DND-41 (cell line): ENCODE measurements at regions not wholly inside any gene's neighbourhood (a gene's known extent, or its start where the extent isn't known, plus 50 kb on each side); places are given as distances from the start of the nearest gene placed in this dataset.

Experiments used
- EZH2 ChIP-seq: IDR thresholded peaks from 3 replicates; pipeline ENCODE4 v1.6.1; 2012; ENCODE audit warnings: borderline replicate concordance, low read depth, mild to moderate bottlenecking, moderate library complexity, low read length, inconsistent platforms; ENCODE audit not compliant: severe bottlenecking
- TF ChIP-seq, protein P1 (sequence below): IDR thresholded peaks from 2 replicates; pipeline ENCODE4 v1.5.1; 2012; ENCODE audit warnings: borderline replicate concordance, low read length, moderate library complexity, mild to moderate bottlenecking; ENCODE audit not compliant: poor library complexity, severe bottlenecking; ENCODE audit errors: extremely low read depth

DNA sequence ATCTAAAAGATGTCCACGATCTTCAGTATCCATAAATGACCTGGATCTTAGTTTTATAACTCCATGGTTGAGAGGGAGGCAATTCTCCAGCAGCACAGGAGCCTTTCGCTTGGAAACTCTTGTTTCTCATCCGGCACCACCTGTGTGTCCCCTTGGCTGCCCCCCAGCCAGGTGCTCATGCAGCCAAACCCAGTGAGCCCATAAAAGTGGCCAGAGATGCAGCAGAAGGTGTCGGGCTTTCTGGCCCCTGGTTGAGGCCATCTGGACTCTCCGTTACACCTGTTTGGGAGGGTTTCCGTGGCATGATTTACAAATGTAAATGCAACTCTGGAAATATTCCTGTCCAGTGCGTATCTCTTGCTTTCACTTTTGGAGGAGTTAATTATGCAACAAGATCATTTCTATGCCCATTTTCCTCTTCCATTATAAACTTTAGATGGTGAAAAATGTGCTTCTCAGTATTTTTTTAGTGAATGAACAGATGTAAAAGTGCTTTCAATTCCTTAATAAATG, 291.1 kb downstream of the DIO2 start:
- TF ChIP-seq, protein P1, sequence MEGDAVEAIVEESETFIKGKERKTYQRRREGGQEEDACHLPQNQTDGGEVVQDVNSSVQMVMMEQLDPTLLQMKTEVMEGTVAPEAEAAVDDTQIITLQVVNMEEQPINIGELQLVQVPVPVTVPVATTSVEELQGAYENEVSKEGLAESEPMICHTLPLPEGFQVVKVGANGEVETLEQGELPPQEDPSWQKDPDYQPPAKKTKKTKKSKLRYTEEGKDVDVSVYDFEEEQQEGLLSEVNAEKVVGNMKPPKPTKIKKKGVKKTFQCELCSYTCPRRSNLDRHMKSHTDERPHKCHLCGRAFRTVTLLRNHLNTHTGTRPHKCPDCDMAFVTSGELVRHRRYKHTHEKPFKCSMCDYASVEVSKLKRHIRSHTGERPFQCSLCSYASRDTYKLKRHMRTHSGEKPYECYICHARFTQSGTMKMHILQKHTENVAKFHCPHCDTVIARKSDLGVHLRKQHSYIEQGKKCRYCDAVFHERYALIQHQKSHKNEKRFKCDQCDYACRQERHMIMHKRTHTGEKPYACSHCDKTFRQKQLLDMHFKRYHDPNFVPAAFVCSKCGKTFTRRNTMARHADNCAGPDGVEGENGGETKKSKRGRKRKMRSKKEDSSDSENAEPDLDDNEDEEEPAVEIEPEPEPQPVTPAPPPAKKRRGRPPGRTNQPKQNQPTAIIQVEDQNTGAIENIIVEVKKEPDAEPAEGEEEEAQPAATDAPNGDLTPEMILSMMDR, result no peak
- TF ChIP-seq EZH2, result no peak
